ENCODE measurements at regions not wholly inside any gene's neighbourhood (a gene's known extent, or its start where the extent isn't known, plus 50 kb on each side); places are given as distances from the start of the nearest gene placed in this dataset.

DNA sequence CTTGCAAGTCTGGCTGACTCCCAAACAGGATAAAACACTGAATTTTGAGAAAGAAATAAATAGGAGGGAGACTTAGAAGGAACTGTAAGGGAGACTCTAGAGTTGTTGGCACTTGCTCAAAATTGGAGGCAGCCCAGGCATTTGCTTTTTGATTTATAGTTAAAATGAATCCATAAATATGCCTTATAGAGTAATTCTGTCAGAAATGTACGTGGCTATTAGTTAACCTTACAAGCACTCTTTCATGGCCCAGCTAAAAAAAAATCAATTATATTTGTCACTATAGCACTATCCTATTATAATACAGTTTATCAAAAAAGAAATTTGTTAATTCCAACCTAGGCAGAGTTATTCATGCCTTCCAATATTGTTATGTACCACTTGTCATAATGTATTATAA is 1000.0 kb upstream of the CHORDC1 start:
- DNase-seq (ENCODE audit: low read depth), result no peak
- in situ Hi-C loops (cut with HindIII; ENCODE audit: low pct_unique_long_range_greater_than_20kb, low sequenced_read_pairs), result no loop called here

DNA sequence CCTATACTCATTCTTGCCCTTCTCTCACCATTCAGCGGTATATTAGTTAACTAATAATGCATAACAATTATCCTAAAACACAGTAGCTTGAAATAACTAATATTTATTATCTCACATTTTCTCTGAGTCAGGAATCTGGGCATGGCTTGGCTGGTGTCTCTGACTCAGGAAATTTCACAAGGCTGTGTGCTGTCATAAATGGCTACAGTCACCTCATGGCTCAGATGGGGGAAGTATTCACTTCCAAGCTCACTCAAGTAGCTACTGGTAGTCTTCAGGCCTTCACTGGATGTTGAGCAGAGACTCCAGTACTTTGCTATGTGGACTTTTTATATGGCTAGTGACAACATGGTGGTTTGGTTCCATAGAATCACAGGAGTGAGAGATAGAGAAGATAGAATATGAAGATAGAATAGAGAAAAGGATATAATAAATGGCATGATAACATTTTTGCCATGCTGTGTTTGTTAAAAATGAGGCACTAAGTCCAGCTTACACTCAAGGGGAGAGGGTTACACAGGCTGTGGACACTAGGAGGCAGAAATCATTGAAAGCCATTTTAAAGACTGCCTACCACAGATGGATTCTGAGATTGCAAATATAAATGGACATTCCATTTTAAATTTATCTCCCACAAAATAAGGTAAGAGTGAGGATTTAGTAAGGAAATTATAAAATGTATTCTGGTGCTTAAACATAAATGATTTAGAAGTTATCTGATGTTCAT is 997.8 kb upstream of the CHORDC1 start:
- in situ Hi-C loops (cut with HindIII; ENCODE audit: low pct_unique_long_range_greater_than_20kb, low sequenced_read_pairs), result no loop called here
- DNase-seq (ENCODE audit: low read depth), result no peak

DNA sequence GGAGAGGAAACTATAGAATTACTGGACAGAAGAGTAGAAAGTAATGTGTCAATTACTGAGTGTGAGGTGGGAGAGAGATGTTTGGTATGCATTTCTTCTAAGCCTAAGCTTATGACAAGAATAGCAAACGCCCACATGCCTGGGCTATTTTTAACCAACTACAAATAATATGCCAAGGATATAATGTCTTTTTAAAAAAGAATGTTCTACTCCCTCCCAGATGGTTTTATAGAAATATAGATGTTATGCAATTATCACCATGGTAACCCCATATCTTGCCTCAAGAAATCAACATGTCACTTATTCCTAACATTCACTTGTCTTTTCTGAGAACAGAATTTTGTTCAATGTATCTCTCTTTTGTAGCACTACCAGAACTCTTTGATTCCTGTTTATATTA is 996.7 kb upstream of the CHORDC1 start:
- DNase-seq (ENCODE audit: low read depth), result no peak
- in situ Hi-C loops (cut with HindIII; ENCODE audit: low pct_unique_long_range_greater_than_20kb, low sequenced_read_pairs), result no loop called here

DNA sequence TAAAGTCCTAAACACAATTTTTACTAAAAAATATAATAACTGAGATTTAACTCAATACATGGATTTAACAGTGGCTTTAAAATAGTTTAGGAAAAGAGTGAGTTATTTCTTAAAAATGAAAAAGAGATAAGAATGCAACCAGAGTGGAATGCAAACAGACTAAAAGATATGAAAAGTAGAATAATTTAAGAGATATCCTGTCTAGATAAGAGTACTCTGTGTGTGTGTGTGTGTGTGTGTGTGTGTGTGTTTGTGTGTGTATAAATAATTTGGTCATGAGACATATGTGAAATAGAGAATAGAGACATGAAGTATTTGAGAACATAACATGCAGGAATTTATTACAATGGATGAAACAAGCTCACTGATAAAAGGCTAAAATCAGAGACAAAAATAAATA is 986.9 kb upstream of the CHORDC1 start:
- no peak for DNase-seq (ENCODE audit: low read depth)
- in situ Hi-C loops (cut with HindIII; ENCODE audit: low pct_unique_long_range_greater_than_20kb, low sequenced_read_pairs), result no loop called here

DNA sequence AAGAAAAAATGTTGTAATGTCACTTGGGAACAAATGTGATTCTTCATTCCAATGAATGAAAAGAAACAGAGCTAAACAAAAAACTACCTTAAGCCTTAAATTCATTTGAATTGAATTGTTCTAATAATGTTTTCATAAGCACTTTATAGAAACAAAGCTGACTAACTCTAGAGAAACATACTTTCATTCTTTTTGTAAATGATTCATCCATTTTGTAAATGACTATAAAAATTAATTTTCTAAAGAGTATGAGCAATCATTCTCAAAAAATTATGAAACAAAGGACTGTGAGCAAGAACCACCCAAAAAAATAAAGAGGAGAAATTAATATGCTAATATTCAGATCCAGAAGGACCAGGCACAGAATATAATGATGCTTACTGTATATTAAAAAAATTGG is 986.5 kb upstream of the CHORDC1 start:
- no peak for DNase-seq (ENCODE audit: low read depth)
- in situ Hi-C loops (cut with HindIII; ENCODE audit: low pct_unique_long_range_greater_than_20kb, low sequenced_read_pairs), result no loop called here

DNA sequence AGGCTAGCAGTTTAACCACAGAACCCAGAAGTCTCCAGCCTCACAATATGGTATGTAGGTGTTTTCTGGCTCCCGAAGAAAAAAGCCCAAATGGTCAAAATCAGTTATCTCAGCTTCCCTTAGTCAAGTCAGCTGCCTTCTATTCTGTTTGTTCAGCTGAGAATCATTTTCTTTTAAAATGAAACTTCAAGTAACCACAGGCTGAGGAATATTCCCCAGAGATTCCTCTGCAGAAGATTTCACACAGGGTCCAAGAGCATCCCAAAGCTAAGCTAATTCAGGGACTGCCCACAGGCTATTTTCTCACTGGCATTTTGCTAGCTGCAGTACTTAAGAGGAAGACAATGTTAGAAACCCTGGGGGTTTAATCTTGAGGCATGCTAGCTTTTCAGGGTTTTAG is 977.0 kb upstream of the CHORDC1 start:
- no peak for DNase-seq (ENCODE audit: low read depth)
- in situ Hi-C loops (cut with HindIII; ENCODE audit: low pct_unique_long_range_greater_than_20kb, low sequenced_read_pairs), result no loop called here

DNA sequence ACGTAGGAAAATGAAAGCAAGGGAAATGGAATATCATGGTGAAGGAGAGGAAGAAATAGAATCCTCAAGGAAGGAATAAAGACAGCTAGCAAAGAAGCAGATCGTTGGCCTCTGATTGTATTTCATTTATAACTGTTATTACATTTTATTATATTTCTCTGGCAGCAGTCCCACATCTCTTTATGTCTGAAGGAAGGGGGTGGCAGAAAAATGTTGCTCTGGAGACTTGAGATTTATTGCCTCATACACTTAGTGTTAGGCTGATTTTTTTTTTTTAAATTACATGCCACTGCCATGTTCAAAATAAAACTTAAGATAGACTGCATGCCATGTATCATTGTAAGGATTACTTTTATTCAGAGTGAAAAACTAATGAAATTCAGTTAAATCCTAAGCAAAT is 971.7 kb upstream of the CHORDC1 start:
- in situ Hi-C loops (cut with HindIII; ENCODE audit: low pct_unique_long_range_greater_than_20kb, low sequenced_read_pairs), result no loop called here
- DNase-seq (ENCODE audit: low read depth), result no peak

DNA sequence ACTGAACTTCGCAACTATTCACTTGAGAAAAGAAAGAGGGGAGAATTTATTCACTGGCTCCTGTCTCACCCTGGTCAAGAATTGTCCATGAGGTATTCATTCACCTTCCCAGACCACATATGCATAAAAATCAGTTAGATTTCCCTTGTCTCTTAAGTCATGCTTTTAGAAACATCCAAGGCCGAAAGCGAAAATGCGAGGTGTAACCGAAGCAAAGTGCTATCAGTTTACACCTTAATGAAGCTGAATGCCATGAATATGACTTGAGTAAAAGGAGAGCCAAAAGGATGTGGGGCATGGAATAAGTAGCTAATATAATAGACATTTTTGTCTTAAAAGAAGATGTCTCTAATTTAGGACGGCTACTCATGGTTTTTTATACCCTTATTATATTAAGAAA is 965.6 kb upstream of the CHORDC1 start:
- in situ Hi-C loops (cut with HindIII; ENCODE audit: low pct_unique_long_range_greater_than_20kb, low sequenced_read_pairs), result no loop called here
- no peak for DNase-seq (ENCODE audit: low read depth)

DNA sequence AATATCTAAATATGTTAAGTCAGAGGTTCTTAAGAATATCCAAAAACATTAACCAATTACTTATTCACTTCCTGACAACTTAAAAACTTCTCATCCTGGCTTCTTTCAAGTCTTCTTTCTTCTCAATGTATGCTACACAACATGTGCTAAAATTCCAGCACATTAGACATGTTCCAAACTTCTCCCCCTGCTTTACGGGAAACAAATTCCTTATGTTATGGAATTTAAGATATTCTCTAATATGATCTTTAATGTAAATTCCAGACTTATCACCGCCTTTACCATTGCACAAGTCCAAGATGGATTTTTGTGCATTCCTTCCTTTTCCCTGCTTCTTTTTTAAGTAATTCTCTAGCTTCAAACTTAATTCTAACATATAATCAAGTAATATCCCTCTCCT is 964.5 kb upstream of the CHORDC1 start:
- in situ Hi-C loops (cut with HindIII; ENCODE audit: low pct_unique_long_range_greater_than_20kb, low sequenced_read_pairs), result no loop called here
- DNase-seq (ENCODE audit: low read depth), result no peak

DNA sequence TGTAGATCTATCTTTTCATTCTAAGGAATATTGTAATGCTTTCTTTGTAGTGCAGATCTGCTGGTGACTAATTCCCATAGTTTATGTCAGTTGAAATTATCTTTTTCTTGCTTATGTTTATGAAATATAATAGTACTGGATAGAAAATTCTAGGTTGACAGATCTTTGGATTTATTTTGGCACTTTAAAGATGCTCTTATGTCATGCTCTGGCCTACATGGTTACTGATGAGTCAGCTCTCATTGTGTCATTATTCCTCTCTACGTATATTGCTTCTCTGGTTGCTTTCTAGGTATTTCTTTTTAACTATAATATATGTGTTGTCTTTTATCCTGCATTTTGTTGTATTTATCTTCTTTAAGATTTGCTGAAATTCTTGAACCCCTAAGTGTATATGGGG is 955.5 kb upstream of the CHORDC1 start:
- DNase-seq (ENCODE audit: low read depth), result no peak
- in situ Hi-C loops (cut with HindIII; ENCODE audit: low pct_unique_long_range_greater_than_20kb, low sequenced_read_pairs), result no loop called here

DNA sequence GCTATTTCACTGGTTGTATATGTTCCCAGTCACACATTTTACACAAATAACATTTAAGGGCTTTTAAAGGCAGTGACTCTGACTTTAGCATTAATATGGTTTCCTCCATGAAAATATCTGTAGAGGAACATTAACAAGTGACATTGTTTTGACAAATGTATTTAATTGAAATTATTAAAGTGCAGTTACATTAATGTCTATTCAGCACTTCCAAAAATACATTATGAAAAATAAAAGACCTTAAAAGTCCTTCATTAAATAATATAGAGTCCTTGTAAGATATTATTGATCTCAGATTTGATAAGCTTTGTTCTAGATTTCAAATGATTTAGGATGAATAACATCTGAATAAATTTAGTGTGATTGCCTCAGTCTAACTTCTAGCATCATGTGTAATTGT is 951.9 kb upstream of the CHORDC1 start:
- DNase-seq (ENCODE audit: low read depth), result no peak
- in situ Hi-C loops (cut with HindIII; ENCODE audit: low pct_unique_long_range_greater_than_20kb, low sequenced_read_pairs), result no loop called here

DNA sequence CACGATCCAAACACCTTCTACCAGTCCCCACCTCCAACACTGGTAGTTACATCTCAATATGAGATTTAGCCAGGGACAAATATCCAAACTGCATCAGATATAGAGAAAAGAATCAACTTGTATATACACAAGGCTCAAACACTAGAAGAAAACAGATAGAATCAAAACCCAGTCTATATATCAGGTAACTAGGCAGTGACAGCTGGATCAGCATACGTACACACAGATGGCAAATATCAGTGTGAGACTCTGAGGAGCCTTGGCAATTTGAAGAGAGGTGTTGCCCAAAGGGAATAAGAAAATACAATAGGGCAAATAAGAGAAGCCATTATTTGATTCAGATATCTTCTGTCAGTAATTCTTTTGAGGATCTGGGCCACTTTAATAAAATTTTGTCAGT is 951.3 kb upstream of the CHORDC1 start:
- in situ Hi-C loops (cut with HindIII; ENCODE audit: low pct_unique_long_range_greater_than_20kb, low sequenced_read_pairs), result no loop called here
- no peak for DNase-seq (ENCODE audit: low read depth)

DNA sequence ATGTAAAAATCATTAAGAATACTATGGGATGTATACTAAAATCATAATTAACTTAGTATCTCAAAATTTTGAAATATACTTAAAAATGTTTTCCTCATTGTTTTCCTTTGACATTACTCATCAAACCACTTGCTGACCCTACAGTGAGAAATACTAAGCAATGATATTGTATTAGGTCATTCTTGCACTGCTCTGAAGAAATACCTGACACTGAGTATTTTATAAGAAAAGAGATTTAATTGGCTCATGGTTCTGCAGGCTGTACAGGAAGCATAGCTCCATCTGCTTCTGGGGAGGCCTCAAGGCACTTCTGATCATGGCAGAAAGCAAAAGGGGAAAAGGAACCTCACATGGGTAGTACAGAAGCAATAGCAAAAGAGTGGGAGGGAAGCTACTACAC is 950.9 kb upstream of the CHORDC1 start:
- no peak for DNase-seq (ENCODE audit: low read depth)
- in situ Hi-C loops (cut with HindIII; ENCODE audit: low pct_unique_long_range_greater_than_20kb, low sequenced_read_pairs), result no loop called here

DNA sequence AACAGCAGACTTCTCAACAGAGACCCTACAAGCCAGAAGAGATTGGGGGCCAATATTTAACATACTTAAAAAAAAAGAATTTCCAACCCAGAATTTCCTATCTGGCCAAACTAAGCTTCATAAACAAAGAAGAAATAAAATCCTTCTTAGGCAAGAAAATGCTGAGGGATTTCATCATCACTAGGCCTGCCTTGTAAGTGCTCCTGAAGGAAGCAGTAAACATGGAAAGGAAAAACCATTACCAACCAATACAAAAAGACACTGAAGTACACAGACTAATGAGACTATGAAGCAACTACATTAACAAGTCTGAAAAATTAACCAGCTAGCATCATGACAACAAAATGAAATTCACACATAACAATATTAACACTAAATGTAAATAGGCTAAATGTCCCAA is 947.9 kb upstream of the CHORDC1 start:
- no peak for DNase-seq (ENCODE audit: low read depth)
- in situ Hi-C loops (cut with HindIII; ENCODE audit: low pct_unique_long_range_greater_than_20kb, low sequenced_read_pairs), result no loop called here

DNA sequence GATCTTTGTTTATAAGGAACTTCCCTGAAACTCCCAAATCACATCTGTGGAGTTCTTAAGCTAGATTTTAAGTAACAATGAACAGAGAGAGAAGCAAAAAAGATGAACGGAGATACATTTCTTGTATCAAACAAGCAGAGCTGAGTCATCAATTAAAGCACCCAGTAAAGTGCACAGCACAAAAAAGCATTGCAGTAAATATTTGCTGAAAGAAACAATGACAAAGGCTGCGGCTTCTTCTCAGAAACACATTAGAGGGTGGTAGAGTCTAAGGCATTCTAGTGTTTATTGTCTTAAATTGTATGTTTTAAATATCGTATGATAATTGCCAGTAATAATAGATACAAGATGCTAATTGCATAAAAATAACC is 941.6 kb upstream of the CHORDC1 start:
- no peak for DNase-seq (ENCODE audit: low read depth)
- in situ Hi-C loops (cut with HindIII; ENCODE audit: low pct_unique_long_range_greater_than_20kb, low sequenced_read_pairs), result no loop called here

DNA sequence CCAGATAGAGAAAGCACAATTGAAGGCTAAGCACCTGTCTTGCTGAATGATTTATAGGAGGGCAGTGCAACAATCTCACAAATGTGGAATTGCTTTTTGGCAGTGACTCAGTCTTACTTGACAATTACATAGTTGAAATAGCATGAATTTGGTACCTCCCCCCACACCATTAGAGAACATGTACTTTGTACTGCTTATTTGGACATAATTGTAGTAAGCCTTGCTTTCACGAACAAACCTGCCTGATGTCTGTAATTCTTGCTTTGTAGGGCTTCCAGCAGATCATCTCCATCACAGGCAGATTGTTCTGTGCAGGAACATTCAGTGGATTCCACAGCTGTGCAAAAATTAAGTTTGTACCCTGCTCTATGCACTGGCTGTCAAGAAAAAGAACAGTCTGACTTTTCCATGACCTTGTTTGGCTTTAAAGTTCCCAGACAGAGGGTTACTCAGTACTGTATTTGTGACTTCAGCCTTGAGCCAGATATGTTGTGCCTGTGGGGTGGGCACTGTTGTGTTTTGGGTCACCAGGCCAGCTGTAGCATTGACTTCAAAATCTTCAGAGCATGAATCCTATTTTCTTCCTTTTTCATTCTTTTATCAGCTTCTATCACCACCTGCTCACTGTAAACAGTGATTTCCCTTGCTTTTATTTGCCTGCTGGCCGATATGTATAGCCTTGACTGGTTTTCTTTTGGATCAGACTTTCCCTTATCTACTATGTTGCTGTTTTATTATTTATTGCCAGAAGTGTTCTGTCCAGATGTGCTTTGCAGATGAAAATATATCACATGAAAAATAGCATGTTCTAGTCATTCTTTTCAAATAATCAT is 941.0 kb upstream of the CHORDC1 start:
- no peak for DNase-seq (ENCODE audit: low read depth)
- in situ Hi-C loops (cut with HindIII; ENCODE audit: low pct_unique_long_range_greater_than_20kb, low sequenced_read_pairs), result no loop called here

DNA sequence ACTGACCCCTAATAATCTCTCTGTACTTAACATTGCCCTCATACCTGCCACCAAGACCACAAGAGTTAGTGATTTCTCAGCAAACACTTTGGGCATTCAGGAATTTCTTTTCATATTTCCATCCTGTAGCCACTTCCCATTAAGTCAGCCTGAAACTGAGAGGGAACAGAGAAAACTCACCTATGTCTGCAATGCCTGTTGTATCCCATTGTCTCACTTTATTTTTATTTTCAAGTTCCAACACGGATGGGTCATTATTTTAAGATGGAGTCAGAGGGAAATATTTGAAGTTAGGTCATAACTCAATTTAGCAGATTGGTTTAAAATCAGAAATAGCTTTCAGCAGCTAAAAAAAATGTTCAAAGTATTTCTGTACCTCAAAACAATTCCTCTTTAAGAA is 937.8 kb upstream of the CHORDC1 start:
- in situ Hi-C loops (cut with HindIII; ENCODE audit: low pct_unique_long_range_greater_than_20kb, low sequenced_read_pairs), result no loop called here
- DNase-seq (ENCODE audit: low read depth), result no peak

DNA sequence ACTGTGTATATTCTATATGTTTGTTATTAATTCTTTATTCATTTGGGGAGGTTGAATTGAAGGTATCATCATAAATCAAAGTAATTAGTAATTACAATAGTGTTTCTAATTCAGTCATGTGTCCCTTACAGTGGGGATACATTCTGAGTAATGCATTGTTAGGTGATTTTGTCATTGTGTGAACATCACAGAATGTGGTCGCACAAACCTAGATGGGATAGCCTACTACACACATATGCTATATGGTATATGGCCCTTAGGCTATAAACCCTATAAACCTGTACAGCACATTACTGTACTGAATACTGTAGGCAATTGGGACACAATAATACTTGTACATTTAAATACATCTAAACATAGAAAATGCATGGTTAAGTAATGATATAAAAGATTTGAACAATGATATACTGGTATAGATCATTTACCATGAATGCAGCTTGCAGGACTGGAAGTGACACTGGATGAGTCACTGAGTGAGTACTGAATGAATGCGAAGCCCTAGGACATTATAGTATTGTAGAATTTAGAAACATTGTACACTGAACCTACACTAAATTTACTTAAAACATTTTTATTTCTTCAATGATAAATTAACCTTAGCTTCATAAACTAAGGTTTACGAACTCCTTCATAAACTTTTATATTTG is 936.2 kb upstream of the CHORDC1 start:
- no peak for DNase-seq (ENCODE audit: low read depth)
- in situ Hi-C loops (cut with HindIII; ENCODE audit: low pct_unique_long_range_greater_than_20kb, low sequenced_read_pairs), result no loop called here

DNA sequence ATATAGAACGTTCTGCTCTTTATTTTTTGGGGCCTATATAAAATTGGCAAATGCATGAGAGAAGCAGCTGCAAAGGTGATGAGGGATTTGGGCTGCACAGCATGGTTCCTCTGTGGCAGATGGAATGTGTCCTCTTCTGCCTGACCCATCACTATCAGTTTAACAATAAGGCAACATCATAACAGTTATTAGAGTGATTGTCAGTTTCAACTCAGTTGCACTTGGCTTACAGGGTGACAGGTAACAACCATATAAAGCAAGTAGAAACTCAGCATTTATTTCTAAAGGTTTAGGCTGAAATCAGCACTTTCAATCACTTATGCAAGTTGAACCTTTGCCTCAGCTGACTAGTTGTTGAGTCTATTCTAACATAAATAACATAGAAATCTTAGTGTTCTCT is 935.4 kb upstream of the CHORDC1 start:
- in situ Hi-C loops (cut with HindIII; ENCODE audit: low pct_unique_long_range_greater_than_20kb, low sequenced_read_pairs), result no loop called here
- no peak for DNase-seq (ENCODE audit: low read depth)

DNA sequence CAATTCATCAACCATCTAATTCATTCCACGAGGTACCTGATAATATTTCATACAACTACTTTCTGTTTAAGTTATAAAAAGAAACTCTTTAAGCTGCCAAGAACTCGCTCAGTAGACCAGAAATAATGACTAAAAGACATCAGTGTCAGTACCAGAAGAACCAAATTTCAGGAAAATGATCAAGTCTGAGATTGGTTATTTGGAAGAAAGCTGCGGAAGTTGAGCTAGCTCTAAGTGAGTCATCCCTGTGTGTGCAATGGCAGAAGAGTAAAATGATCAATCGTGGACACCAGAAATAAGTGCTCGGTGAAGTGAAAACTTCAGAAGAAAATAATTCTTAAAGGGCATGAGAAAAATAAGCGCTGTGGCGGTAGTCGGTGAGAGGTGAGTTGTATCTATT is 933.2 kb upstream of the CHORDC1 start:
- in situ Hi-C loops (cut with HindIII; ENCODE audit: low pct_unique_long_range_greater_than_20kb, low sequenced_read_pairs), result no loop called here
- DNase-seq (ENCODE audit: low read depth), result no peak

Data from Caki2 (cell line).